Breast epithelium (tissue), 3 donors: ENCODE measurements at regions not wholly inside any gene's neighbourhood (a gene's known extent, or its start where the extent isn't known, plus 50 kb on each side); places are given as distances from the start of the nearest gene placed in this dataset.
"Not testable (repeated sequence)": the region's sequence is repeated elsewhere in the genome, so short reads cannot be mapped to it uniquely, and the experiment has no call there.

Source experiments
- CTCF ChIP-seq, 3 donors: fragments of 450-650 bp; IDR thresholded peaks; one replicate each; pipeline ENCODE4 v1.5.1; 2016 to 2017; ENCODE audit warnings: antibody characterized with exemption in 3 of 3, mild to moderate bottlenecking in 3 of 3, moderate library complexity in 3 of 3
- POLR2A ChIP-seq: fragments of 450-650 bp; IDR thresholded peaks from one replicate; pipeline ENCODE4 v1.6.1; 2016; ENCODE audit warnings: antibody characterized with exemption, mild to moderate bottlenecking, moderate library complexity

DNA sequence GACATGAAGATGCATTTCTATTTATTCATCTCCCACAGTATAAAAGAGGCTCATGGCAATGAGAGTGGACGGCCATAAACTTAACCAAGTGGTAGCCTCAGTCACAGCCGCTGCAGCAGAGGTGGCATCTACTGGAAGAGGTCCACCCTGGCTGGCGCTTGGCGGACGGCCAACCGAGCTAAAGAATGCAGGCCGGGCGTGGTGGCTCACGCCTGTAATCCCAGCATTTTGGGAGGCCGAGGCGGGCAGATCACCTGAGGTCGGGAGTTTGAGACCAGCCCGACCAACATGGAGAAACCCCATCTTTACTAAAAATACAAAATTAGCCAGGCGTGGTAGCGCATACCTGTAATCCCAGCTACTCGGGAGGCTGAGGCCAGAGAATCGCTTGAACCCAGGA is 51.7 kb upstream of the EIF5 start:
- not testable (repeated sequence) for TF ChIP-seq CTCF (IDR thresholded peaks at IDR 0.05); POLR2A
